Esophagus muscularis mucosa (tissue), 4 donors: ENCODE measurements at regions not wholly inside any gene's neighbourhood (a gene's known extent, or its start where the extent isn't known, plus 50 kb on each side); places are given as distances from the start of the nearest gene placed in this dataset.

ENCODE experiments used
- DNase-seq: peaks from one replicate; pipeline ENCODE4 v3.0.0-alpha.2; 2017; ENCODE audit errors: extremely low spot score
- H3K27ac ChIP-seq, 4 donors: fragments of 200-600 bp; sonication (generic); replicated peaks in 1 of 4; 1 replicate in 3 of 4; 2 replicates in 1 of 4; pipeline ENCODE4 v1.5.1; 2016 to 2019; ENCODE audit warnings: mild to moderate bottlenecking in 1 of 4
- H3K27me3 ChIP-seq, 4 donors: fragments of 200-600 bp; sonication (generic); one replicate each; pipeline versions ENCODE4 v1.5.1 to v1.6.0; 2016 to 2019
- H3K36me3 ChIP-seq, 4 donors: fragments of 200-600 bp; sonication (generic); one replicate each; pipeline ENCODE4 v1.5.1; 2016 to 2019
- H3K4me1 ChIP-seq, 4 donors: fragments of 200-600 bp; sonication (generic); one replicate each; pipeline ENCODE4 v1.5.1; 2016 to 2019
- H3K4me3 ChIP-seq, 4 donors: fragments of 200-600 bp; sonication (generic); 1 replicate in 2 of 4; 2 replicates in 2 of 4; pipeline ENCODE4 v1.5.1; 2016 to 2019; ENCODE audit warnings: mild to moderate bottlenecking in 4 of 4, moderate library complexity in 1 of 4
- H3K9me3 ChIP-seq, 4 donors: fragments of 200-600 bp; sonication (generic); 1 replicate in 3 of 4; 2 replicates in 1 of 4; pipeline ENCODE4 v1.5.1; 2016 to 2019
- EP300 ChIP-seq: sonication (generic); formaldehyde crosslinking; IDR thresholded peaks from one replicate; pipeline ENCODE4 v1.6.1; 2017; ENCODE audit warnings: antibody characterized with exemption
- POLR2A ChIP-seq: fragments of 450-650 bp; IDR thresholded peaks from one replicate; pipeline ENCODE4 v1.6.1; 2017; ENCODE audit warnings: antibody characterized with exemption, moderate library complexity, mild to moderate bottlenecking, low read depth
- POLR2AphosphoS5 ChIP-seq, 2 donors: sonication (generic); formaldehyde crosslinking; IDR thresholded peaks; one replicate each; pipeline ENCODE4 v1.6.1; 2017; ENCODE audit warnings: antibody characterized with exemption in 2 of 2
- WGBS: methylation state at CpG from one replicate; pipeline ENCODE4 v1.1.5; 2018; 5-methylcytosine and 5-hydroxymethylcytosine counted together
- intact Hi-C: fragments of 100-400 bp; cut with DNase I; formaldehyde crosslinking; loops from one replicate; pipeline ENCODE4 v1.15.1; 2023
- TF ChIP-seq, protein P1 (sequence below), 3 experiments: fragments of 200-600 bp in 2 of 3; fragments of 450-650 bp in 1 of 3; sonication (generic) in 2 of 3; IDR thresholded peaks; one replicate each; pipeline ENCODE4 v1.5.1; 2017 to 2019; ENCODE audit warnings: antibody characterized with exemption in 3 of 3, mild to moderate bottlenecking in 2 of 3, moderate library complexity in 1 of 3

DNA sequence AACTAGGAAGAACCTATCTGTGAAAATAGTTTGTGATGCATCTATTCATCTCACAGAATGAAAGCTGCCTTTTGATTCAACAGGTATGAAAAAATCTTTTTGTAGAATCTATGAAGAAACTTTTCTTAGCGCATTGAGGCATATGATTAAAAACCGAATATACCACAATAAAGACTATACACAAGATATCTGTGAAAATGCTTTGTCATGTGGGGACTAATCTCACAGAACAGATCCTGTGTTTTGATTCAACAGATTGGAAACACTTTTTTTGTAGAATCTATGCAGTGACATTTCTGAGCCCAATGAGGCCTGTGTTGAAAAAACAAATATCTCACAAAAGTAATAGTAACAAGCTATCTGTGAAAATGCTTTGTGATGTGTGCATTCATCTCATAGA lies 2247.5 kb downstream of the TP53TG3F start:
- 90% methylated on average over 2 of the region's 2 CpGs for WGBS
- intact Hi-C loops = no loop called here

DNA sequence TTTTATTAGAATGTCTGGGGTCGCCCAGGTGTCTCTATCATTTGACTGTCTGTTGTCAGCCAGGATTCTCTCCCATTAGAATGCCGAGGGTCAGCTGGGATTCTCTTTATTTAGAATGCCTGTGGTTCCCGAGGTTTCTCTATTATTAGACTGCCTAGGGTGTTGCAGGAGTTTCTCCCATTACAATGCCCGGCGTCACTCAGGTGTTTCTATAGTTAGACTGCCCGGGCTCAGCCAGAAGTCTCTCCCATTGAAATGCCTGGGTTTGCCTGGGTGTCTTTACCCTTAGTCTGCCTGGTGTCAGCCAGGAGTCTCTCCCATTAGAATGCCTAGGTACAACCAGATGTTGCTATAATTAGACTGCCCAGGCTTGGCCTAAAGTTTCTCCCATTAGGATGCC lies 2252.0 kb downstream of the TP53TG3F start:
- 71% methylated on average over 5 of the region's 6 CpGs for WGBS
- Histone ChIP-seq H3K4me3 (no peak overlapping the region), H3K36me3 (no peaks in the 10 kb centered on the region), H3K27ac (no peak overlapping the region), H3K9me3 (peaks cover 0 to 40% (median 25%) of the 10 kb centered on the region in 4 donors), H3K27me3 (peaks cover 0 to 6% (median 0%) of the 10 kb centered on the region in 4 donors), H3K4me1 (peaks cover 0 to 7% (median 0%) of the 10 kb centered on the region in 4 donors)
- TF ChIP-seq EP300 = no peak
- no peak for TF ChIP-seq POLR2AphosphoS5 (IDR thresholded peaks at IDR 0.05)
- no peak for TF ChIP-seq POLR2A
- intact Hi-C loops = no loop called here
- DNase-seq = no peak

More for the DNA sequence above, 2247.5 kb downstream of the TP53TG3F start:
- H3K4me1 ChIP-seq = peaks cover 0 to 7% (median 0%) of the 10 kb centered on the region in 4 donors
- H3K27me3 ChIP-seq = peaks cover 0 to 6% (median 0%) of the 10 kb centered on the region in 4 donors
- no peak overlapping the region for H3K27ac ChIP-seq
- DNase-seq = no peak
- TF ChIP-seq, protein P1, sequence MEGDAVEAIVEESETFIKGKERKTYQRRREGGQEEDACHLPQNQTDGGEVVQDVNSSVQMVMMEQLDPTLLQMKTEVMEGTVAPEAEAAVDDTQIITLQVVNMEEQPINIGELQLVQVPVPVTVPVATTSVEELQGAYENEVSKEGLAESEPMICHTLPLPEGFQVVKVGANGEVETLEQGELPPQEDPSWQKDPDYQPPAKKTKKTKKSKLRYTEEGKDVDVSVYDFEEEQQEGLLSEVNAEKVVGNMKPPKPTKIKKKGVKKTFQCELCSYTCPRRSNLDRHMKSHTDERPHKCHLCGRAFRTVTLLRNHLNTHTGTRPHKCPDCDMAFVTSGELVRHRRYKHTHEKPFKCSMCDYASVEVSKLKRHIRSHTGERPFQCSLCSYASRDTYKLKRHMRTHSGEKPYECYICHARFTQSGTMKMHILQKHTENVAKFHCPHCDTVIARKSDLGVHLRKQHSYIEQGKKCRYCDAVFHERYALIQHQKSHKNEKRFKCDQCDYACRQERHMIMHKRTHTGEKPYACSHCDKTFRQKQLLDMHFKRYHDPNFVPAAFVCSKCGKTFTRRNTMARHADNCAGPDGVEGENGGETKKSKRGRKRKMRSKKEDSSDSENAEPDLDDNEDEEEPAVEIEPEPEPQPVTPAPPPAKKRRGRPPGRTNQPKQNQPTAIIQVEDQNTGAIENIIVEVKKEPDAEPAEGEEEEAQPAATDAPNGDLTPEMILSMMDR (IDR thresholded peaks at IDR 0.05) = no peak
- no peak for TF ChIP-seq POLR2AphosphoS5 (IDR thresholded peaks at IDR 0.05)
- no peak for TF ChIP-seq EP300
- TF ChIP-seq POLR2A = no peak
- H3K9me3 ChIP-seq = peaks cover 0 to 10% (median 2%) of the 10 kb centered on the region in 4 donors
- no peaks in the 10 kb centered on the region for H3K36me3 ChIP-seq
- no peak overlapping the region for H3K4me3 ChIP-seq

DNA sequence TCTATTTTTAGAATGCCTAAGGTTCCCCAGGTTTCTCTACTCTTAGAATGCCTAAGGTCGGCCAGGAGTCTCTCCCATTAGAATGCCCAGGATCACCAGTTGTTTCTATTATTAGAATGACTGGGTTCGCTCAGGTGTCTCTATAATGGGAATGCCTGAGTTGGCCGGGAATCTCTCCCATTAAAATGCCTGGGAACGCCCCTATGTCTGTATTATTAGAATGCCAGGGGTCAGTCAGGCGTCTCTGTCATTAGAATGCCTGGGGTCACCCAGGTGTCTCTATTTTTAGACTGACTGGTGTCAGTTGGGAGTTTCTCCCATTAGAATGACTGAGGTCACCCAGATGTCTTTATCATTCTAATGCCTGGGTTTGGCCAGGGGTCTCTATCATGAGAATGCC lies 2252.5 kb downstream of the TP53TG3F start:
- Histone ChIP-seq H3K9me3 (peaks cover 0 to 40% (median 27%) of the 10 kb centered on the region in 4 donors), H3K4me1 (peaks cover 0 to 7% (median 0%) of the 10 kb centered on the region in 4 donors), H3K27me3 (peaks cover 0 to 6% (median 0%) of the 10 kb centered on the region in 4 donors), H3K36me3 (no peaks in the 10 kb centered on the region), H3K4me3 (no peak overlapping the region), H3K27ac (no peak overlapping the region)
- DNase-seq = no peak
- intact Hi-C loops = no loop called here
- TF ChIP-seq EP300 (no peak), POLR2A (no peak), POLR2AphosphoS5 (IDR thresholded peaks at IDR 0.05) (no peak)
- TF ChIP-seq, protein P1 (IDR thresholded peaks at IDR 0.05) = no peak
- WGBS = 100% methylated on average over 1 of the region's 5 CpGs

DNA sequence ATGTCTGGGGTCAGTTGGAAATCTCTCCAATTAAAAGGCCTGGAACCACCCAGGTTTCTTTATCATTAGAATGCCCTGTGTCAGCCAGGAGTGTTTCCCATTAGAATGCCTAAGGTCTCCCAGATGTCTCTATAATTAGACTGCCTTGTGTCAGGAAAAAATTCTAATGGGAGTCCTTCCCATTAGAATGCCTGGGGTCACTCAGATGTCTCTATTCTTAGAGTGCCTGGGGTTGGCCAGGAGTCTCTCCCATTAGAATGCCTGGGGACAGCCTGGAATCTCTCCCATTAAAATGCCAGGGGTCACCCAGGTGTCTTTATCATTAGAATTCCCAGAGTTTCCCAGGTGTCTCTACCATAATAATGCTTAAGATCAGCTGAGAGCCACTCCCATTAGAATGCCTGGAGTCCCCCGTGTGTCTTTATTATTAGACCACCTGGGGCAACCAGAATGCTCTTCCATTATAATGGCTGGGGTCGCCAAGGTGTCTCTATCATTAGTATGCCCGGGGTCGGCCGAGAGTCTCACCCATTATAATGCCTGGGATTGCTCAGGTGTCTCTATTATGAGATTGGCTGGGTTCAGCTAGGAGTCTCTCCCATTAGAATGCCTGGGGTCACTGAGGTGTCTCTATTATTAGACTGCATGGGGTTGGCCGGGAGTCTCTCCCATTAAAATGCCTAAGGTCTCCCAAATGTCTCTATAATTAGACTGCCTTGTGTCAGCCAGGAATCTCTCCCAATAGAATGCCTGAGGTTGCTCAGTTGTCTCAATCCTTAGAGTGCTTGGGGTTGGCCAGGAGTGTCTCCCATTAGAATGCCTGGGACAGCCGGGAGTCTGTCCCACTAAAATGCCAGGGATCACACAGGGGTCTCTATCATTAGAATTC lies 2254.6 kb downstream of the TP53TG3F start:
- Histone ChIP-seq H3K4me1 (peaks cover 0 to 7% (median 0%) of the 10 kb centered on the region in 4 donors), H3K4me3 (no peak overlapping the region), H3K36me3 (no peaks in the 10 kb centered on the region), H3K27me3 (peaks cover 0 to 6% (median 0%) of the 10 kb centered on the region in 4 donors), H3K27ac (no peak overlapping the region), H3K9me3 (peaks cover 0 to 40% (median 28%) of the 10 kb centered on the region in 4 donors)
- no peak for DNase-seq
- TF ChIP-seq, protein P1 (IDR thresholded peaks at IDR 0.05) = no peak
- TF ChIP-seq POLR2AphosphoS5 (IDR thresholded peaks at IDR 0.05) (no peak), POLR2A (no peak), EP300 (no peak)
- 72% methylated on average over 7 of the region's 7 CpGs for WGBS
- intact Hi-C loops = no loop called here

DNA sequence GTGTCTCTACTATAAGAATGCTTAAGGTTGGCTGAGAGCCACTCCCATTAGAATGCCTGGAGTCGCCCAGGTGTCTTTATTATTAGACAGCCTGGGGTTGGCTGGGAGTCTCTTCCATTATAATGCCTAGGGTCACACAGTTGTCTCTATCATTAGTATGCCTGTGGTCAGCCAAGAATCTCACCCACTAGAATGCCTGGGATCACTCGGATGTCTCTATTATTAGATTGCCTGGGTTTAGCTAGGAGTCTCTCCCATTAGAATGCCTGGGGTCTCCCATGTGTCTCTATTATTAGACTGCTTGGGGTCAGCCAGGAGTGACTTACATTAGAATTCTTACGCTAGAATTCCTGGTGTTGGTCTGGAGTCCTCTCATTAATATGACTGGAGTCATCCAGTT lies 2255.3 kb downstream of the TP53TG3F start:
- intact Hi-C loops = no loop called here
- peaks cover 0 to 7% (median 0%) of the 10 kb centered on the region in 4 donors for H3K4me1 ChIP-seq
- no peak overlapping the region for H3K4me3 ChIP-seq
- no peak overlapping the region for H3K27ac ChIP-seq
- peaks cover 0 to 40% (median 28%) of the 10 kb centered on the region in 4 donors for H3K9me3 ChIP-seq
- DNase-seq = no peak
- WGBS = 71% methylated on average over 3 of the region's 3 CpGs
- H3K27me3 ChIP-seq = peaks cover 0 to 6% (median 0%) of the 10 kb centered on the region in 4 donors
- TF ChIP-seq POLR2AphosphoS5 (IDR thresholded peaks at IDR 0.05) = no peak
- TF ChIP-seq, protein P1 (IDR thresholded peaks at IDR 0.05) = no peak
- TF ChIP-seq POLR2A = no peak
- TF ChIP-seq EP300 = no peak
- H3K36me3 ChIP-seq = no peaks in the 10 kb centered on the region
